DOHH2 (cell line): ENCODE measurements at regions not wholly inside any gene's neighbourhood (a gene's known extent, or its start where the extent isn't known, plus 50 kb on each side); places are given as distances from the start of the nearest gene placed in this dataset.

ENCODE experiments used
- H3F3A ChIP-seq: fragments of 200-600 bp; sonication (generic), shearing (Covaris generic); 2 replicates; pipeline ENCODE4 v1.6.0; 2016; ENCODE audit warnings: antibody characterized with exemption, mild to moderate bottlenecking; ENCODE audit not compliant: control insufficient read depth, insufficient read depth
- H3K27ac ChIP-seq: fragments of 200-600 bp; sonication (generic); 2 replicates; pipeline ENCODE4 v1.5.1; 2014; ENCODE audit warnings: low read depth, mild to moderate bottlenecking, low read length, moderate library complexity
- H3K27me3 ChIP-seq: fragments of 200-600 bp; sonication (generic); 2 replicates; pipeline ENCODE4 v1.6.1; 2014; ENCODE audit warnings: mild to moderate bottlenecking, low read length, mixed read lengths; ENCODE audit not compliant: control insufficient read depth
- H3K36me3 ChIP-seq: fragments of 200-600 bp; sonication (generic); 2 replicates; pipeline ENCODE4 v1.6.1; 2014; ENCODE audit warnings: mild to moderate bottlenecking, low read length, moderate library complexity, mixed read lengths; ENCODE audit not compliant: control insufficient read depth
- H3K4me1 ChIP-seq: fragments of 200-600 bp; sonication (generic); 2 replicates; pipeline ENCODE4 v1.6.1; 2014; ENCODE audit warnings: mild to moderate bottlenecking, low read length, mixed read lengths; ENCODE audit not compliant: control insufficient read depth
- H3K4me2 ChIP-seq: fragments of 200-600 bp; sonication (generic); 2 replicates; pipeline ENCODE4 v1.6.0; 2014; ENCODE audit warnings: mild to moderate bottlenecking, low read length, moderate library complexity
- H3K4me3 ChIP-seq: fragments of 200-600 bp; sonication (generic); 2 replicates; pipeline ENCODE4 v1.5.1; 2014; ENCODE audit warnings: mild to moderate bottlenecking, low read length, mixed read lengths
- H3K79me2 ChIP-seq: fragments of 200-600 bp; sonication (generic); 2 replicates; pipeline ENCODE4 v1.6.1; 2014; ENCODE audit warnings: mild to moderate bottlenecking, low read length, mixed read lengths; ENCODE audit not compliant: control insufficient read depth
- H3K9me2 ChIP-seq: fragments of 200-600 bp; sonication (generic); replicated peaks from 2 replicates; pipeline ENCODE4 v1.6.1; 2014; ENCODE audit warnings: mild to moderate bottlenecking, low read length, mixed read lengths; ENCODE audit not compliant: control insufficient read depth
- H3K9me3 ChIP-seq: fragments of 200-600 bp; sonication (generic); 2 replicates; pipeline ENCODE4 v1.6.1; 2014; ENCODE audit warnings: antibody characterized with exemption, low read length, mixed read lengths; ENCODE audit not compliant: control insufficient read depth, insufficient read depth
- H4K20me1 ChIP-seq: fragments of 200-600 bp; sonication (generic); 2 replicates; pipeline ENCODE4 v1.6.0; 2014; ENCODE audit warnings: low read depth, mild to moderate bottlenecking, antibody characterized with exemption, low read length, moderate library complexity; ENCODE audit not compliant: control insufficient read depth, insufficient read depth
- CTCF ChIP-seq: fragments of 200-600 bp; sonication (generic); IDR thresholded peaks from one replicate; pipeline ENCODE4 v1.5.1; 2014; ENCODE audit warnings: antibody characterized with exemption, mild to moderate bottlenecking, low read depth, low read length; ENCODE audit not compliant: poor library complexity, severe bottlenecking
- EZH2phosphoT487 ChIP-seq: fragments of 200-600 bp; sonication (generic); IDR thresholded peaks from 2 replicates; pipeline ENCODE4 v1.6.1; 2017; ENCODE audit warnings: borderline replicate concordance, mild to moderate bottlenecking, antibody characterized with exemption, low read length, moderate library complexity, mixed read lengths

GRCh38 chr4:10737337-10737736 is 52.8 kb upstream of the CLNK start:
- Histone ChIP-seq H3K4me1 (peaks cover 10% of the 10 kb centered on the region), H3K79me2 (no peaks in the 10 kb centered on the region), H3K36me3 (no peaks in the 10 kb centered on the region), H3K9me3 (no peaks in the 10 kb centered on the region), H3K4me3 (no peak overlapping the region), H4K20me1 (no peaks in the 10 kb centered on the region), H3K27me3 (no peaks in the 10 kb centered on the region), H3F3A (no peaks in the 10 kb centered on the region), H3K9me2 (no peaks in the 10 kb centered on the region), H3K4me2 (no peak overlapping the region), H3K27ac (no peak overlapping the region)
- TF ChIP-seq CTCF (no peak), EZH2phosphoT487 (no peak)

GRCh38 chr4:10736895-10737294 is 52.3 kb upstream of the CLNK start:
- Histone ChIP-seq H3F3A (no peaks in the 10 kb centered on the region), H3K4me1 (peaks cover 14% of the 10 kb centered on the region), H3K9me2 (no peaks in the 10 kb centered on the region), H3K9me3 (no peaks in the 10 kb centered on the region), H3K27me3 (no peaks in the 10 kb centered on the region), H4K20me1 (no peaks in the 10 kb centered on the region), H3K36me3 (no peaks in the 10 kb centered on the region), H3K27ac (no peak overlapping the region), H3K79me2 (no peaks in the 10 kb centered on the region), H3K4me3 (no peak overlapping the region), H3K4me2 (no peak overlapping the region)
- TF ChIP-seq CTCF (no peak), EZH2phosphoT487 (no peak)

GRCh38 chr4:10736266-10736665 is 51.7 kb upstream of the CLNK start:
- Histone ChIP-seq H3K79me2 (no peaks in the 10 kb centered on the region), H3K9me2 (no peaks in the 10 kb centered on the region), H3K27ac (no peak overlapping the region), H3F3A (no peaks in the 10 kb centered on the region), H3K4me2 (no peak overlapping the region), H4K20me1 (no peaks in the 10 kb centered on the region), H3K9me3 (no peaks in the 10 kb centered on the region), H3K4me3 (no peak overlapping the region), H3K4me1 (peaks cover 19% of the 10 kb centered on the region), H3K27me3 (no peaks in the 10 kb centered on the region), H3K36me3 (no peaks in the 10 kb centered on the region)
- TF ChIP-seq EZH2phosphoT487 (no peak), CTCF (no peak)

GRCh38 chr4:10734697-10735096 is 50.1 kb upstream of the CLNK start:
- no peak overlapping the region for H3K4me3 ChIP-seq
- H3K27me3 ChIP-seq, result no peaks in the 10 kb centered on the region
- no peaks in the 10 kb centered on the region for H3K9me3 ChIP-seq
- TF ChIP-seq CTCF (no peak), EZH2phosphoT487 (no peak)
- no peaks in the 10 kb centered on the region for H4K20me1 ChIP-seq
- no peaks in the 10 kb centered on the region for H3K79me2 ChIP-seq
- H3K36me3 ChIP-seq, result no peaks in the 10 kb centered on the region
- no peak overlapping the region for H3K27ac ChIP-seq
- no peaks in the 10 kb centered on the region for H3K9me2 ChIP-seq
- peaks cover 19% of the 10 kb centered on the region for H3K4me1 ChIP-seq
- H3K4me2 ChIP-seq, result no peak overlapping the region
- H3F3A ChIP-seq, result no peaks in the 10 kb centered on the region
